MCF 10A (cell line): ENCODE measurements at regions not wholly inside any gene's neighbourhood (a gene's known extent, or its start where the extent isn't known, plus 50 kb on each side); places are given as distances from the start of the nearest gene placed in this dataset.
A peak's percentile ranks its signal among the peaks of the same experiment; 100 is the strongest.

Source experiments
- BruUV-seq: library from RNA; stranded (reverse); fragments of 400-500 nt; replicated peaks from 2 replicates; lab custom pipeline; 2021; lab: Mats Ljungman, UMichigan
- CTCF ChIA-PET: fragments of 300-600 bp; sonication (Branson Sonifier 250); formaldehyde crosslinking; extraction: SDS; loops from one replicate; lab custom pipeline; 2021; ENCODE audit warnings: antibody characterized with exemption, inconsistent platforms; lab: Yijun Ruan, JAX
- POLR2A ChIA-PET: fragments of 300-600, 350-650 bp; sonication (Branson Sonifier 250); formaldehyde crosslinking; extraction: SDS; loops from one replicate; lab custom pipeline; 2020; ENCODE audit warnings: antibody characterized with exemption, inconsistent platforms; lab: Yijun Ruan, JAX
- DNase-seq: peaks from one replicate; pipeline ENCODE4 v3.0.0-alpha.2; 2018; ENCODE audit not compliant: unreplicated experiment
- H3K27ac Mint-ChIP-seq: one replicate; pipeline ENCODE4 v1.8.0; 2022; ENCODE audit warnings: mild to moderate bottlenecking, low read depth, mixed read lengths; ENCODE audit not compliant: unreplicated experiment
- H3K27me3 Mint-ChIP-seq: one replicate; pipeline ENCODE4 v1.8.0; 2022; ENCODE audit warnings: mixed read lengths; ENCODE audit not compliant: insufficient read depth, unreplicated experiment
- H3K36me3 Mint-ChIP-seq: one replicate; pipeline ENCODE4 v1.8.0; 2022; ENCODE audit warnings: mild to moderate bottlenecking, moderate library complexity, mixed read lengths; ENCODE audit not compliant: insufficient read depth, unreplicated experiment
- H3K4me1 Mint-ChIP-seq: one replicate; pipeline ENCODE4 v1.8.0; 2022; ENCODE audit warnings: mixed read lengths; ENCODE audit not compliant: insufficient read depth, unreplicated experiment
- H3K4me3 Mint-ChIP-seq: one replicate; pipeline ENCODE4 v1.8.0; 2022; ENCODE audit warnings: mild to moderate bottlenecking, moderate library complexity, mixed read lengths; ENCODE audit not compliant: unreplicated experiment
- H3K9me3 Mint-ChIP-seq: one replicate; pipeline ENCODE4 v1.8.0; 2022; ENCODE audit warnings: mixed read lengths; ENCODE audit not compliant: unreplicated experiment
- intact Hi-C: fragments of 100-400 bp; cut with micrococcal nuclease; formaldehyde crosslinking; loops from 2 replicates; pipeline ENCODE4 v1.14.1; 2022
- TF ChIP-seq, protein P1 (sequence below): fragments of 200-600 bp; IDR thresholded peaks from one replicate; pipeline ENCODE4 v1.8.0; 2022; ENCODE audit warnings: antibody characterized with exemption, mild to moderate bottlenecking; ENCODE audit not compliant: unreplicated experiment

DNA sequence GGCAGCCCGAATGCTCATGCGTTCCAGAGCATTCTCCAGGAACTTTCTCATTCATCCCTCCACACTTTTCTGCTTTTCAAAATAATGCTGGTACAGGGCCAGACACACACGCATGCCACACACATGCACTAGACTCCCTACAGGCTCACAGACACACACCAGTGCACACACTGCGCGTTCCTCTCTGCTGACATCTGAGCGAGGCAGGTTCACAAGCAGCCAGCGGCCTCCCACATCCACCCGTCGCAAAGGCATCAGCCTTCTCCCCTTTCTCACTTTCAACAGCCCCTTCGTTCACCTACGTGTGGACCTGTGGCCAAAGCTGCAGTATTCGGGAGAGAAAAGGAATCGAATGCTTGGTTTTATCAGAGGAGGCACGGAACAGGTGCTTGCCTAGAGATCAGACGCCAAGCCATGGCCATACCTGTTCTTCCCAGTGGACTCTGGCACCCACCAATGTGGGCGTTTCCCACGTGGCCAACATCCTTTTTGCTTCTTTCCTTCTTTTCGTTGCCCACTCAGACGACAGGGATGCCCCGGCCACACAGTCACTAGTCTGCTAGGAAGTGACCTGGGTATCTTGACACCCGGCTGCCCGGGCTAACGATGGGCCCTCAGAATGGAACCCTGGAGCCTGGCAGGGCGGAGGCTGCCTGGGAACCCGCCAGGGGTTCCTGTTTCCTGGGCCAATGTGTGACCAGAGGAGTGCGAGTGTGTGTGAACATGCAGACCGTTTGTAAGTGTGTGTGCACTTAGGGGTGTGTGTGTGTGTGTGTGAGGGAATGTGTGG lies 85.8 kb upstream of the ID2 start:
- Mint-ChIP-seq H3K27ac (no peak overlapping the region), H3K4me3 (no peak overlapping the region), H3K27me3 (no peaks in the 10 kb centered on the region), H3K9me3 (peaks cover 13% of the 10 kb centered on the region), H3K36me3 (no peaks in the 10 kb centered on the region), H3K4me1 (no peaks in the 10 kb centered on the region)
- TF ChIP-seq, protein P1, sequence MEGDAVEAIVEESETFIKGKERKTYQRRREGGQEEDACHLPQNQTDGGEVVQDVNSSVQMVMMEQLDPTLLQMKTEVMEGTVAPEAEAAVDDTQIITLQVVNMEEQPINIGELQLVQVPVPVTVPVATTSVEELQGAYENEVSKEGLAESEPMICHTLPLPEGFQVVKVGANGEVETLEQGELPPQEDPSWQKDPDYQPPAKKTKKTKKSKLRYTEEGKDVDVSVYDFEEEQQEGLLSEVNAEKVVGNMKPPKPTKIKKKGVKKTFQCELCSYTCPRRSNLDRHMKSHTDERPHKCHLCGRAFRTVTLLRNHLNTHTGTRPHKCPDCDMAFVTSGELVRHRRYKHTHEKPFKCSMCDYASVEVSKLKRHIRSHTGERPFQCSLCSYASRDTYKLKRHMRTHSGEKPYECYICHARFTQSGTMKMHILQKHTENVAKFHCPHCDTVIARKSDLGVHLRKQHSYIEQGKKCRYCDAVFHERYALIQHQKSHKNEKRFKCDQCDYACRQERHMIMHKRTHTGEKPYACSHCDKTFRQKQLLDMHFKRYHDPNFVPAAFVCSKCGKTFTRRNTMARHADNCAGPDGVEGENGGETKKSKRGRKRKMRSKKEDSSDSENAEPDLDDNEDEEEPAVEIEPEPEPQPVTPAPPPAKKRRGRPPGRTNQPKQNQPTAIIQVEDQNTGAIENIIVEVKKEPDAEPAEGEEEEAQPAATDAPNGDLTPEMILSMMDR: no peak
- no TSS peak for BruUV-seq
- POLR2A ChIA-PET: no interaction called here
- intact Hi-C loops: no loop called here
- no peak for DNase-seq
- CTCF ChIA-PET: interaction anchor here (0.7 kb wide), 1 partner anchor 101 kb away, joined by 3 read pairs; no protein-coding TSS in a partner anchor

DNA sequence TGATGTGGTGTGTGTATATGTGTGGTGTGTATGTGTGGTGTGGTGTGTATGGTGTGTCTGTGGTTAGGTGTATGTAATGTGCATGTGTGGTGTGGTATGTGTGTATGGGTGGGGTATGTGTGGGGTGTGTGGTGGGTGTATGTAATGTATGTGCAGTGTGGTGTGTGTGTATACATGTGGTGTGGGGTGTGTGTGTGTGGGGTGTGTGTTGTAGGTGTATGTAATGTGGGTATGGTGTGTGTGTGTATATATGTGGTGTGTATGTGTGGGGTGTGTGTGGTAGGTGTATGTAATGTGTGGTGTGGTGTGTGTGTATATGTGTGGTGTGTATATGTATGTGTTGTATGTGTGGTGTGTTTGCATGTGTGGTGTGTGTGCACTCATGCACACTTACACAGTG lies 84.8 kb upstream of the ID2 start:
- TF ChIP-seq, protein P1: no peak
- no peak overlapping the region for H3K4me3 Mint-ChIP-seq
- CTCF ChIA-PET: no interaction called here
- intact Hi-C loops: no loop called here
- no peak for DNase-seq
- H3K36me3 Mint-ChIP-seq: no peaks in the 10 kb centered on the region
- H3K9me3 Mint-ChIP-seq: peaks cover 13% of the 10 kb centered on the region
- no peak overlapping the region for H3K27ac Mint-ChIP-seq
- BruUV-seq: no TSS peak
- POLR2A ChIA-PET: no interaction called here
- H3K4me1 Mint-ChIP-seq: no peaks in the 10 kb centered on the region
- H3K27me3 Mint-ChIP-seq: no peaks in the 10 kb centered on the region

DNA sequence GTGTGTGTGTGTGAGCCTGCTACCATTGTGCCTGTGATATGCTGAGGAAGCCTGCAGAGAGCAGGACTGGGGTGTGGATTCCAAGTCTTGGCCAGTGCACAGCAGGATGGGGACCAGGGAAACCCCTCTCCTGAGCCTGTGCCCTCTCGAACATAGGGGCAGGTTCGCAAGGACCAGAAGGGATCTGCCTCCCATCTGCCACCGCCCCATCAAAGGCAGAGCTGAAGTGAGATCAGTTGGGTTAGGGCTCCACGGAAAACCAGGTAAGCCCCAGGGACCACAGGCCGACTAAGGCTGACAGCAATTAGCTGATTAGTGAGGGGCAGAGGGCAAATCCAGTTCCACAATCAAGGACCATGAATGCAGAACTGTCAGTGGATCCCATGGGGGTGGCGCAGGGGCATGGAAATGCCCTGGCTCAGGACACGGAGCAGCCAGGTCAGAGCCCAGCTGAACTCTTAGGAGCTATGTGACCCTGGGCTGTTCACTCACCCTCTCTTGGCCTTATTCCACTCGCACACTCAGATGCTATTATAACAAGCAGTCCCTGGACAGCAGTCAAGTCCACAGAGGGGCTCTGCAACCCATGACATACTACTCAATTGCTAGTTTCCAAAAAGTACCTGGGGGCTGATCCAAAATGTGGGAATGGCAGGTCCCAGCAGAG lies 84.2 kb upstream of the ID2 start:
- POLR2A ChIA-PET: no interaction called here
- Mint-ChIP-seq H3K36me3 (no peaks in the 10 kb centered on the region), H3K27me3 (no peaks in the 10 kb centered on the region), H3K4me3 (no peak overlapping the region), H3K27ac (peak overlapping the region; percentile 7), H3K4me1 (no peaks in the 10 kb centered on the region), H3K9me3 (peaks cover 13% of the 10 kb centered on the region)
- CTCF ChIA-PET: interaction anchor here (0.9 kb wide), 1 partner anchor 1474 kb away, joined by 3 read pairs; no protein-coding TSS in a partner anchor
- TF ChIP-seq, protein P1: no peak
- no peak for DNase-seq
- BruUV-seq: no TSS peak
- intact Hi-C loops: no loop called here
